Calu3 (cell line): ENCODE measurements at regions not wholly inside any gene's neighbourhood (a gene's known extent, or its start where the extent isn't known, plus 50 kb on each side); places are given as distances from the start of the nearest gene placed in this dataset.

Experiments used
- BruUV-seq: library from RNA; stranded (reverse); fragments of 400-500 nt; replicated peaks from 2 replicates; lab custom pipeline; 2021; lab: Mats Ljungman, UMichigan
- CTCF ChIA-PET: fragments of 300-600 bp; sonication (Branson Sonifier 250); formaldehyde crosslinking; loops from one replicate; lab custom pipeline; 2022; ENCODE audit warnings: antibody characterized with exemption; lab: Charles Lee
- DNase-seq: peaks from one replicate; pipeline ENCODE4 v3.0.0; 2022
- H3K27ac Mint-ChIP-seq: one replicate; pipeline ENCODE4 v1.8.0; 2022; ENCODE audit warnings: mixed read lengths; ENCODE audit not compliant: unreplicated experiment
- H3K27me3 Mint-ChIP-seq: one replicate; pipeline ENCODE4 v1.8.0; 2022; ENCODE audit warnings: mixed read lengths; ENCODE audit not compliant: unreplicated experiment
- H3K36me3 Mint-ChIP-seq: one replicate; pipeline ENCODE4 v1.8.0; 2022; ENCODE audit warnings: mild to moderate bottlenecking, moderate library complexity, mixed read lengths; ENCODE audit not compliant: insufficient read depth, unreplicated experiment
- H3K4me1 Mint-ChIP-seq: one replicate; pipeline ENCODE4 v1.8.0; 2022; ENCODE audit warnings: mild to moderate bottlenecking, low read depth, mixed read lengths; ENCODE audit not compliant: unreplicated experiment
- H3K4me3 Mint-ChIP-seq: one replicate; pipeline ENCODE4 v1.8.0; 2022; ENCODE audit warnings: mild to moderate bottlenecking, low read depth, moderate library complexity, mixed read lengths; ENCODE audit not compliant: unreplicated experiment
- H3K9me3 Mint-ChIP-seq: one replicate; pipeline ENCODE4 v1.8.0; 2022; ENCODE audit warnings: low read depth, mixed read lengths; ENCODE audit not compliant: unreplicated experiment
- intact Hi-C: fragments of 100-400 bp; cut with micrococcal nuclease; formaldehyde crosslinking; loops from one replicate; pipeline ENCODE4 v1.10.0; 2022; ENCODE audit not compliant: unreplicated experiment
- TF ChIP-seq, protein P1 (sequence below): fragments of 200-600 bp; IDR thresholded peaks from one replicate; pipeline ENCODE4 v1.8.0; 2022; ENCODE audit warnings: antibody characterized with exemption; ENCODE audit not compliant: unreplicated experiment

- intact Hi-C loops, result no loop called here
- no peak for DNase-seq
- Mint-ChIP-seq H3K27me3 (no peaks in the 10 kb centered on the region), H3K36me3 (no peaks in the 10 kb centered on the region), H3K27ac (no peak overlapping the region), H3K9me3 (peaks cover under 1% of the 10 kb centered on the region), H3K4me3 (no peak overlapping the region), H3K4me1 (no peaks in the 10 kb centered on the region)
- CTCF ChIA-PET, result no interaction called here
- TF ChIP-seq, protein P1, sequence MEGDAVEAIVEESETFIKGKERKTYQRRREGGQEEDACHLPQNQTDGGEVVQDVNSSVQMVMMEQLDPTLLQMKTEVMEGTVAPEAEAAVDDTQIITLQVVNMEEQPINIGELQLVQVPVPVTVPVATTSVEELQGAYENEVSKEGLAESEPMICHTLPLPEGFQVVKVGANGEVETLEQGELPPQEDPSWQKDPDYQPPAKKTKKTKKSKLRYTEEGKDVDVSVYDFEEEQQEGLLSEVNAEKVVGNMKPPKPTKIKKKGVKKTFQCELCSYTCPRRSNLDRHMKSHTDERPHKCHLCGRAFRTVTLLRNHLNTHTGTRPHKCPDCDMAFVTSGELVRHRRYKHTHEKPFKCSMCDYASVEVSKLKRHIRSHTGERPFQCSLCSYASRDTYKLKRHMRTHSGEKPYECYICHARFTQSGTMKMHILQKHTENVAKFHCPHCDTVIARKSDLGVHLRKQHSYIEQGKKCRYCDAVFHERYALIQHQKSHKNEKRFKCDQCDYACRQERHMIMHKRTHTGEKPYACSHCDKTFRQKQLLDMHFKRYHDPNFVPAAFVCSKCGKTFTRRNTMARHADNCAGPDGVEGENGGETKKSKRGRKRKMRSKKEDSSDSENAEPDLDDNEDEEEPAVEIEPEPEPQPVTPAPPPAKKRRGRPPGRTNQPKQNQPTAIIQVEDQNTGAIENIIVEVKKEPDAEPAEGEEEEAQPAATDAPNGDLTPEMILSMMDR, result no peak
- no TSS peak for BruUV-seq
Observed at GRCh38 chr10:128833671-128834070, 633.4 kb upstream of the MGMT start.

DNA sequence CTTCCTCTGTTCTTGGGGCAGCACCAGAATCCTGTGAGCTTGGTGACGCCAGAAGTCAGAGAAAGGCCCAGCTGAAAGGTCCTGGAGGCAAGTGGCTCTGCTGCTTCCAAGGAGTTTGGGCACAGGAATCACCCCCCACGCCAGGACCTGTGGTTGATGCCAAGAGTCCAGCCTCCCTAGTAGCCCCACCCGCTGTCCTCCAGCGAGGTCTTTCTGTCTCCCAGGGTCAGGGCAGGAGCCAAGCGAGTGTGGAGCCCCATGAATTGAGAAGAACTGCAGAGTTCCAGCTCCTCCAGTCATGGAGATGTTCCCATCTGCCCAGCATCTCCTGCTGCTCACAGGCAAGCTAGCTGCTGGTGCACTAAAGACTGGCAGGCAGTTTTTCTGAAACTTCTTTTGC is 631.7 kb upstream of the MGMT start:
- Mint-ChIP-seq H3K27ac (no peak overlapping the region), H3K27me3 (no peaks in the 10 kb centered on the region), H3K36me3 (no peaks in the 10 kb centered on the region), H3K4me3 (no peak overlapping the region), H3K4me1 (no peaks in the 10 kb centered on the region), H3K9me3 (no peaks in the 10 kb centered on the region)
- intact Hi-C loops, result no loop called here
- BruUV-seq, result no TSS peak
- DNase-seq, result no peak
- CTCF ChIA-PET, result no interaction called here
- TF ChIP-seq, protein P1, result no peak

DNA sequence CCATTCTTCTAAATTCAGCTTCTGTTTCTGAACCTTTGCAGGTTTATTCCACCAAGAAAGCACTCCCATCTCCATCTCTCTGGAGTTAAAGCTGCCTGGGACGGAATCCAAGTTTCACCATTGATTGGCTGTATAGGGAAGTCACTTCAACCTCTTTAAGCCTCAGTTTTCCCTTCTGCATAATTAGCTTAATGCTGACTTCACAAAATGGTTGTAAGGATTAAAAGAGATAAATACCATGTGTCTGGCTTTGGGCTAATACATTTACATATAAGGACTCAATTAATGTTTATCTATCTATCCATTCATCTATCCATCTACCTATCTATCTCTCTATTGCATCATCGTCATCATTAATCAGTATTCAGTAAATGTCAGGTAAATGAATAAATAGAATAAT is 629.6 kb upstream of the MGMT start:
- Mint-ChIP-seq H3K27me3 (no peaks in the 10 kb centered on the region), H3K27ac (no peak overlapping the region), H3K9me3 (peaks cover 3% of the 10 kb centered on the region), H3K4me1 (no peaks in the 10 kb centered on the region), H3K36me3 (no peaks in the 10 kb centered on the region), H3K4me3 (no peak overlapping the region)
- CTCF ChIA-PET, result no interaction called here
- BruUV-seq, result no TSS peak
- intact Hi-C loops, result no loop called here
- TF ChIP-seq, protein P1, result no peak
- no peak for DNase-seq

GRCh38 chr10:128839134-128839533 is 627.9 kb upstream of the MGMT start:
- no peaks in the 10 kb centered on the region for H3K36me3 Mint-ChIP-seq
- TF ChIP-seq, protein P1, result no peak
- BruUV-seq, result no TSS peak
- no peak for DNase-seq
- CTCF ChIA-PET, result no interaction called here
- intact Hi-C loops, result no loop called here
- no peaks in the 10 kb centered on the region for H3K4me1 Mint-ChIP-seq
- no peak overlapping the region for H3K27ac Mint-ChIP-seq
- H3K9me3 Mint-ChIP-seq, result peaks cover 4% of the 10 kb centered on the region
- H3K27me3 Mint-ChIP-seq, result no peaks in the 10 kb centered on the region
- no peak overlapping the region for H3K4me3 Mint-ChIP-seq
